Right cardiac atrium (tissue), 5 donors: ENCODE measurements at regions not wholly inside any gene's neighbourhood (a gene's known extent, or its start where the extent isn't known, plus 50 kb on each side); places are given as distances from the start of the nearest gene placed in this dataset.
"Not testable (repeated sequence)": the region's sequence is repeated elsewhere in the genome, so short reads cannot be mapped to it uniquely, and the experiment has no call there.

Source experiments
- ATAC-seq, 2 donors: fragments of 200-7000 bp; cut with Tn5 transposase; one replicate each; pipeline versions ENCODE4 v1.8.0 to v1.9.1; 2020; ENCODE audit warnings: moderate library complexity in 2 of 2, mild to moderate bottlenecking in 1 of 2
- DNase-seq, 3 donors: peaks; one replicate each; pipeline ENCODE4 v3.0.0-alpha.2; 2020
- H3K27ac ChIP-seq: one replicate; pipeline ENCODE4 v1.5.1; 2013; ENCODE audit warnings: mild to moderate bottlenecking, low read length, control low read depth, moderate library complexity
- H3K27me3 ChIP-seq: one replicate; pipeline ENCODE4 v1.6.1; 2013; ENCODE audit not compliant: control insufficient read depth, insufficient read depth
- H3K4me1 ChIP-seq: one replicate; pipeline ENCODE4 v1.6.1; 2013; ENCODE audit warnings: low read length; ENCODE audit not compliant: control insufficient read depth, insufficient read depth
- H3K4me3 ChIP-seq: one replicate; pipeline ENCODE4 v1.5.1; 2013; ENCODE audit warnings: low read length, control low read depth
- H3K9me3 ChIP-seq: one replicate; pipeline ENCODE4 v1.6.1; 2013; ENCODE audit warnings: low read length; ENCODE audit not compliant: control insufficient read depth
- WGBS: extraction: QIAGEN DNeasy Blood & Tissue Kit; methylation state at CpG from one replicate; pipeline ENCODE4 v1.1.7; 2013; 5-methylcytosine and 5-hydroxymethylcytosine counted together
- intact Hi-C, 4 donors: fragments of 100-400 bp; cut with DNase I; formaldehyde crosslinking; loops; one replicate each; pipeline versions ENCODE4 v1.11.0 to v1.14.0; 2022 to 2023
- microRNA-seq, 2 donors: library from miRNA; unstranded; fragments of <30 nt; microRNA quantifications; one replicate each; pipeline ENCODE4 v1.2.0, GENCODE V29; 2020 to 2021
- donor health status: healthy with polysubstance abuse.
- donor health status: DM: no; HTN: yes; CAD: no.
- donor health status: DM: no; HTN: no; CAD: no.
- donor health status: DM: no; HTN: yes; CAD: no; lungs with severe emphysema.
- donor health status: DM: yes; HTN: yes; CAD: no.

DNA sequence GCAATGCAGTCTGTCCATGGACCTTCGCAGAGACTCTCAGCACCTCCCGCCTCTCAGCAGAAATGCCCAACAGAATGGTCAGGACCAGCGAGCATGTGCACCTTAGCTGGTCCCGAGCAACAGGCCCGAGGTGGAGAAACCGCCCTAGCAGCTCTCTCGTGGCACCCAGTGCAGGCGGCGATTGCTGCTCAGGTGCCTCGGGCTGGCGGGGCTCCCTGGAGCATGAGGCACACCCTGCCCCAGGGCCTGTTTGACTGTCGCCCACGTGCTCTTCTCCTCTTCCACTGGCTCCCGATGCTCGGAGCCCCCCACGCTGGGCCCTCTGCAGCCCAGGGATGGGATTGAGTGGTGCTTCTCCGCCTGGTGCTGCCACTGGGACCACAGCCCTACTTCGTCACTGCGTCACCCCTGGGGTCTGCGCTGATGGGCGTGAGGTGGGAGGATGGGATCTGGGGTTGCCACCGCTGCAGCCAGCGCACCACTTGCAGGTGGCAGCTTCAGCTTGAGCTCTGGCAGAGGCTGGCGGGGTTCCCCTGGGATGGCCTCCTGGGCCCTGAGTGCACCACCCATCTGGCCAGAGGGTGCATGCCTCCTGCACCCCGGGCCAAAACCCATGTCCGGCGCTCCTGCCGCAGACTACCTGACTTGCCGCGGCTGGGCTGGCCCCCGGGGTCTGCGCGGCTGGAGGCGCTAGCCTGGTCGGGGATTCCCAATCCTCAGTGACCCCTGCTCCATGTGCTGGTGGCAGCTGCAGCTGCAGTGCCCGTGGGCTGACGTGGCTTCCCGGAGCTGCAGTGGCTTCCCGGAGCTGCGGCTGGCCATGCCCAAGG lies 244.2 kb downstream of the FOXD4L6 start:
- ATAC-seq: peak in 1 of 2 donors; percentile 62
- H3K4me1 ChIP-seq: no peaks in the 10 kb centered on the region
- no peaks in the 10 kb centered on the region for H3K9me3 ChIP-seq
- H3K27me3 ChIP-seq: no peaks in the 10 kb centered on the region
- peak; percentile 5 to 49 (median 47) for DNase-seq
- H3K27ac ChIP-seq: no peak overlapping the region
- WGBS: 93% methylated on average over 40 of the region's 40 CpGs
- H3K4me3 ChIP-seq: no peak overlapping the region
- intact Hi-C loops: no loop called here

DNA sequence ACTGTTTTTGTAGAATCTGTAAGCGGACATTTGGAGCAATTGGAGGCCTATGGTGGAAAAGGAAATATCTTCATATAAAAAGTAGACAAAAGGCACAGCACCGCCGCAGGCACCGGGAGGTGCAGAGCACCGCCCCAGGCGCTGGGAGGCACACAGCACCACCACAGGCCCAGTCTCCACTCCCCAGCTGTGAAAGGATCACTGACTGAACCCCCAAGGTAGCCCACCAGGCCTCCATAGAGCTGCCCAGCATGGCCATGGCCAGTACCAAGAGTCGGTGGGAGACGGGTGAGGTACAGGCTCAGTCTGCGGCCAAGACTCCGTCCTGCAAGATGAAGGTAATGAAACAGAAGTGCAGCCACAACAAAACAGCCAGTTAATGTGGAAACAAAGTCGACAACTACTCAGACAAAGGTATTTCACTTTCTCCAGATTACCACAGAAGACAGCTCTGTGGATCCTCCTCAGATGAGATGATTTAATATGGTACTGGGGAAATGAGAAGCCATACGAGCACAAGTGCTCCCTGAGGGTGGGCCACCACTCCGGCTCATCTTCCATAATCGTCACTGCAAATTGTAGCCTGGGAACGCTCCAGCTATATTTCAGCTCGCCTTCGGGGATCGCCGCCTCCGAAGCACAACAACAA lies 244.9 kb downstream of the FOXD4L6 start:
- H3K9me3 ChIP-seq, H3K27ac ChIP-seq, ATAC-seq, H3K4me3 ChIP-seq, H3K27me3 ChIP-seq, intact Hi-C loops, H3K4me1 ChIP-seq: not testable (repeated sequence)
- DNase-seq: peak in 1 of 3 donors; percentile 19
- 93% methylated on average over 20 of the region's 20 CpGs for WGBS

DNA sequence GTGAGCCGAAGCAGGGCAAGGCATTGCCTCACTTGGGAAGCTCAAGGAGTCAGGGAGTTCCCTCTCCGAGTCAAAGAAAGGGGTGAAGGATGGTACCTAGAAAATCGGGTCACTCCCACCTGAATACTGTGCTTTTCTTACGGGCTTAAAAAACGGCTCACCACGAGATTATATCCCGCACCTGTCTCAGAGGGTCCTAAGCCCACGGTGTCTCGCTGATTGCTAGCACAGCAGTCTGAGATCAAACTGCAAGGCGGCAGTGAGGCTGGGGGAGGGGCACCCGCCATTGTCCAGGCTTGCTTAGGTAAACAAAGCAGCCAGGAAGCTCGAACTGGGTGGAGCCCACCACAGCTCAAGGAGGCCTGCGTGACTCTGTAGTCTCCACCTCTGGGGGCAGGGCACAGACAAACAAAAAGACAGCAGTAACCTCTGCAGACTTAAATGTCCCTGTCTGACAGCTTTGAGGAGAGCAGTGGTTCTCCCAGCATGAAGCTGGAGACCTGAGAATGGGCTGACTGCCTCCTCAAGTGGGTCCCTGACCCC lies 254.7 kb downstream of the FOXD4L6 start:
- DNase-seq, intact Hi-C loops, H3K27ac ChIP-seq, H3K4me1 ChIP-seq, H3K27me3 ChIP-seq, H3K9me3 ChIP-seq, ATAC-seq, H3K4me3 ChIP-seq: not testable (repeated sequence)
- WGBS: 76% methylated on average over 13 of the region's 13 CpGs

DNA sequence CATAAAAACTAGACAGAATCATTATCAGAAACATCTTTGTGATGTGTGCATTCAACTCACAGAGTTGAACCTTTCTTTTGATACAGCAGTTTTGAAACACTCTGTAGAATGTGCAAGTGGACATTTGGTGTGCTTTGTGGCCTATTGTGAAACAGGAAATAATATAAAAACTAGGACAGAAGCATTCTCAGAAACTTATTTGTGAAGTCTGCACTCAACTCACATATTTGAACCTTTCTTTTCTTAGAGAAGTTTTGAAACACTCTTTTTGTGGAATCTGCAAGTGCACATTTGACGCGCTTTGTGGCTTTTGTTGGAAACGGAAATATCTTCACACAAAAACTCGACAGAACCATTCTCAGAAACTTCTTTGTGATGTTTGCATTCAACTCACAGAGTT lies 260.0 kb downstream of the FOXD4L6 start:
- H3K4me3 ChIP-seq, H3K4me1 ChIP-seq, ATAC-seq, H3K27me3 ChIP-seq, DNase-seq, H3K9me3 ChIP-seq, H3K27ac ChIP-seq, intact Hi-C loops: not testable (repeated sequence)
- WGBS: 71% methylated on average over 4 of the region's 4 CpGs

Small RNAs in the stretch of these regions (microRNA-seq; reads per million reads assigned to microRNA genes)
- gene MIR1299: 0 reads per million in 2 donors
